SK-N-MC (cell line): ENCODE measurements at regions not wholly inside any gene's neighbourhood (a gene's known extent, or its start where the extent isn't known, plus 50 kb on each side); places are given as distances from the start of the nearest gene placed in this dataset.

ENCODE experiments used
- EZH2 ChIP-seq: fragments of 200-600 bp; sonication (generic); IDR thresholded peaks from one replicate; pipeline ENCODE4 v1.6.1; 2017; ENCODE audit warnings: antibody characterized with exemption
- FOXP2 ChIP-seq: optimal IDR thresholded peaks from 2 replicates; pipeline ENCODE3; 2011; ENCODE audit warnings: mild to moderate bottlenecking, moderate library complexity; ENCODE audit not compliant: insufficient read depth; ENCODE audit errors: extremely low read length, control extremely low read depth
- POLR2AphosphoS5 ChIP-seq: IDR thresholded peaks from 2 replicates; pipeline ENCODE4 v1.6.1; 2012; ENCODE audit warnings: mild to moderate bottlenecking, low read depth, low read length, borderline replicate concordance

GRCh38 chr5:159422361-159422760, 92.1 kb upstream of the IL12B start:
- no peak for TF ChIP-seq EZH2
- no peak for TF ChIP-seq POLR2AphosphoS5
- no peak for TF ChIP-seq FOXP2
